ENCODE measurements at regions not wholly inside any gene's neighbourhood (a gene's known extent, or its start where the extent isn't known, plus 50 kb on each side); places are given as distances from the start of the nearest gene placed in this dataset.

DNA sequence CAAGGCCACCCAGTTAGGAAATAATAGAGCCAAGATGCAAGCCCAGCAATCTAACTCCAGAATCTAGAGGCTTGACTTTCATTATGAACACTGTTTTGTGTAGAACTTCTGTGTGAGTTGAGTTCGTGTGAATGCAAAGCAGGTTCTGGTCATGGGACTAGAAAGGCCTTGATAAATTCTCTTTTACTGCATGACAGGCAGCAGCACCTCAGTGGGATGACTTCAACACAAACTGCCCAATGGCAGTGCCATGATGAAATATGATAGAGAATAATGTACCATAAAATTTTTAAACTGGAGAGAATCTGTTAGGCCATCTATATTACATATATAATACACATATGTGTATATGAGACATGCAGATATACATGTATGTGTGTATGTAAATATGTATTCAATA, 214.5 kb downstream of the KLF5 start:
- Histone ChIP-seq H4K20me1 (ENCODE audit: insufficient read depth, low read length) (no peaks in the 10 kb centered on the region), H3K27me3 (ENCODE audit: control insufficient read depth in 2 of 2, insufficient read depth in 2 of 2, low read length in 2 of 2) (no peaks in the 10 kb centered on the region), H3K9me3 (replicated peaks in 1 of 2; ENCODE audit: control insufficient read depth in 1 of 2, insufficient read depth in 1 of 2, low read length in 2 of 2) (peaks cover 8 to 13% of the 10 kb centered on the region in 2 donors), H3K36me3 (replicated peaks in 1 of 2; ENCODE audit: control insufficient read depth in 1 of 2, insufficient read depth in 2 of 2, low read length in 2 of 2) (no peaks in the 10 kb centered on the region), H3K4me1 (ENCODE audit: control insufficient read depth in 1 of 2, insufficient read depth in 2 of 2, low read length in 2 of 2) (no peaks in the 10 kb centered on the region), H3K9ac (ENCODE audit: insufficient read depth, low read length, poor library complexity, severe bottlenecking) (no peak overlapping the region), H3K79me2 (ENCODE audit: insufficient read depth, low read length) (no peaks in the 10 kb centered on the region), H3K4me3 (replicated peaks in 1 of 3; ENCODE audit: low read depth in 2 of 3, low read length in 3 of 3) (no peak overlapping the region), H3K4me2 (replicated peaks; ENCODE audit: extremely low read depth, low read length, poor library complexity, severe bottlenecking) (no peak overlapping the region), H3K27ac (ENCODE audit: low read depth in 1 of 2, low read length in 2 of 2) (no peak overlapping the region), H2AFZ (ENCODE audit: insufficient read depth, low read depth, low read length, poor library complexity, severe bottlenecking) (no peak overlapping the region)
- Mint-ChIP-seq H3K9me3 (peaks cover 8 to 18% (median 13%) of the 10 kb centered on the region in 7 donors), H3K4me1 (no peaks in the 10 kb centered on the region), H3K4me3 (no peak overlapping the region), H3K36me3 (peaks cover 0 to 2% of the 10 kb centered on the region in 2 donors), H3K27me3 (ENCODE audit: low read depth in 3 of 3) (peaks cover 0 to 2% (median 0%) of the 10 kb centered on the region in 3 donors), H3K27ac (no peak overlapping the region)
- TF ChIP-seq, protein P1, sequence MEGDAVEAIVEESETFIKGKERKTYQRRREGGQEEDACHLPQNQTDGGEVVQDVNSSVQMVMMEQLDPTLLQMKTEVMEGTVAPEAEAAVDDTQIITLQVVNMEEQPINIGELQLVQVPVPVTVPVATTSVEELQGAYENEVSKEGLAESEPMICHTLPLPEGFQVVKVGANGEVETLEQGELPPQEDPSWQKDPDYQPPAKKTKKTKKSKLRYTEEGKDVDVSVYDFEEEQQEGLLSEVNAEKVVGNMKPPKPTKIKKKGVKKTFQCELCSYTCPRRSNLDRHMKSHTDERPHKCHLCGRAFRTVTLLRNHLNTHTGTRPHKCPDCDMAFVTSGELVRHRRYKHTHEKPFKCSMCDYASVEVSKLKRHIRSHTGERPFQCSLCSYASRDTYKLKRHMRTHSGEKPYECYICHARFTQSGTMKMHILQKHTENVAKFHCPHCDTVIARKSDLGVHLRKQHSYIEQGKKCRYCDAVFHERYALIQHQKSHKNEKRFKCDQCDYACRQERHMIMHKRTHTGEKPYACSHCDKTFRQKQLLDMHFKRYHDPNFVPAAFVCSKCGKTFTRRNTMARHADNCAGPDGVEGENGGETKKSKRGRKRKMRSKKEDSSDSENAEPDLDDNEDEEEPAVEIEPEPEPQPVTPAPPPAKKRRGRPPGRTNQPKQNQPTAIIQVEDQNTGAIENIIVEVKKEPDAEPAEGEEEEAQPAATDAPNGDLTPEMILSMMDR (IDR thresholded peaks at IDR 0.05): no peak
- intact Hi-C loops (cut with micrococcal nuclease): no loop called here
- DNase-seq: no peak
- WGBS (ENCODE audit: insufficient coverage): no CpG with 5 or more reads among the region's 1 CpG

- Histone ChIP-seq H3K9me3 (replicated peaks in 1 of 2; ENCODE audit: control insufficient read depth in 1 of 2, insufficient read depth in 1 of 2, low read length in 2 of 2) (peaks cover 8 to 13% of the 10 kb centered on the region in 2 donors), H3K36me3 (replicated peaks in 1 of 2; ENCODE audit: control insufficient read depth in 1 of 2, insufficient read depth in 2 of 2, low read length in 2 of 2) (no peaks in the 10 kb centered on the region), H3K27me3 (ENCODE audit: control insufficient read depth in 2 of 2, insufficient read depth in 2 of 2, low read length in 2 of 2) (no peaks in the 10 kb centered on the region), H3K79me2 (ENCODE audit: insufficient read depth, low read length) (no peaks in the 10 kb centered on the region), H3K4me1 (ENCODE audit: control insufficient read depth in 1 of 2, insufficient read depth in 2 of 2, low read length in 2 of 2) (no peaks in the 10 kb centered on the region), H2AFZ (ENCODE audit: insufficient read depth, low read depth, low read length, poor library complexity, severe bottlenecking) (no peak overlapping the region), H4K20me1 (ENCODE audit: insufficient read depth, low read length) (no peaks in the 10 kb centered on the region), H3K4me3 (replicated peaks in 1 of 3; ENCODE audit: low read depth in 2 of 3, low read length in 3 of 3) (no peak overlapping the region), H3K9ac (ENCODE audit: insufficient read depth, low read length, poor library complexity, severe bottlenecking) (no peak overlapping the region), H3K4me2 (replicated peaks; ENCODE audit: extremely low read depth, low read length, poor library complexity, severe bottlenecking) (no peak overlapping the region), H3K27ac (ENCODE audit: low read depth in 1 of 2, low read length in 2 of 2) (no peak overlapping the region)
- TF ChIP-seq, protein P1 (IDR thresholded peaks at IDR 0.05): no peak
- H3K4me1 Mint-ChIP-seq: no peaks in the 10 kb centered on the region
- intact Hi-C loops (cut with micrococcal nuclease): no loop called here
- peaks cover 8 to 19% (median 15%) of the 10 kb centered on the region in 7 donors for H3K9me3 Mint-ChIP-seq
- no peak overlapping the region for H3K27ac Mint-ChIP-seq
- no peak overlapping the region for H3K4me3 Mint-ChIP-seq
- DNase-seq: no peak
- H3K27me3 Mint-ChIP-seq (ENCODE audit: low read depth in 3 of 3): peaks cover 0 to 3% (median 0%) of the 10 kb centered on the region in 3 donors
- no CpG with 5 or more reads among the region's 1 CpG for WGBS (ENCODE audit: insufficient coverage)
- H3K36me3 Mint-ChIP-seq: peaks cover 0 to 2% of the 10 kb centered on the region in 2 donors
Observed at GRCh38 chr13:73272831-73273230, 214.0 kb downstream of the KLF5 start.

Data from CD14-positive monocyte (primary cell).